ENCODE measurements at regions not wholly inside any gene's neighbourhood (a gene's known extent, or its start where the extent isn't known, plus 50 kb on each side); places are given as distances from the start of the nearest gene placed in this dataset.

- TF ChIP-seq CTCF (IDR thresholded peaks at IDR 0.05; ENCODE audit: poor library complexity, severe bottlenecking), result no peak
- no peak for TF ChIP-seq SMC3 (conservative IDR thresholded peaks at IDR 0.05; ENCODE audit: poor library complexity)
- TF ChIP-seq MXI1 (conservative IDR thresholded peaks at IDR 0.05; ENCODE audit: poor library complexity, severe bottlenecking), result no peak
- no peak for TF ChIP-seq EP300 (conservative IDR thresholded peaks at IDR 0.05; ENCODE audit: poor library complexity, severe bottlenecking)
- TF ChIP-seq EZH2 (IDR thresholded peaks at IDR 0.05; ENCODE audit: borderline replicate concordance, insufficient read depth, low read length, poor library complexity, severe bottlenecking), result no peak
- no peak for TF ChIP-seq RAD21 (conservative IDR thresholded peaks at IDR 0.05)
- no peak for TF ChIP-seq POLR2AphosphoS5 (IDR thresholded peaks at IDR 0.05)
- TF ChIP-seq, protein P1, sequence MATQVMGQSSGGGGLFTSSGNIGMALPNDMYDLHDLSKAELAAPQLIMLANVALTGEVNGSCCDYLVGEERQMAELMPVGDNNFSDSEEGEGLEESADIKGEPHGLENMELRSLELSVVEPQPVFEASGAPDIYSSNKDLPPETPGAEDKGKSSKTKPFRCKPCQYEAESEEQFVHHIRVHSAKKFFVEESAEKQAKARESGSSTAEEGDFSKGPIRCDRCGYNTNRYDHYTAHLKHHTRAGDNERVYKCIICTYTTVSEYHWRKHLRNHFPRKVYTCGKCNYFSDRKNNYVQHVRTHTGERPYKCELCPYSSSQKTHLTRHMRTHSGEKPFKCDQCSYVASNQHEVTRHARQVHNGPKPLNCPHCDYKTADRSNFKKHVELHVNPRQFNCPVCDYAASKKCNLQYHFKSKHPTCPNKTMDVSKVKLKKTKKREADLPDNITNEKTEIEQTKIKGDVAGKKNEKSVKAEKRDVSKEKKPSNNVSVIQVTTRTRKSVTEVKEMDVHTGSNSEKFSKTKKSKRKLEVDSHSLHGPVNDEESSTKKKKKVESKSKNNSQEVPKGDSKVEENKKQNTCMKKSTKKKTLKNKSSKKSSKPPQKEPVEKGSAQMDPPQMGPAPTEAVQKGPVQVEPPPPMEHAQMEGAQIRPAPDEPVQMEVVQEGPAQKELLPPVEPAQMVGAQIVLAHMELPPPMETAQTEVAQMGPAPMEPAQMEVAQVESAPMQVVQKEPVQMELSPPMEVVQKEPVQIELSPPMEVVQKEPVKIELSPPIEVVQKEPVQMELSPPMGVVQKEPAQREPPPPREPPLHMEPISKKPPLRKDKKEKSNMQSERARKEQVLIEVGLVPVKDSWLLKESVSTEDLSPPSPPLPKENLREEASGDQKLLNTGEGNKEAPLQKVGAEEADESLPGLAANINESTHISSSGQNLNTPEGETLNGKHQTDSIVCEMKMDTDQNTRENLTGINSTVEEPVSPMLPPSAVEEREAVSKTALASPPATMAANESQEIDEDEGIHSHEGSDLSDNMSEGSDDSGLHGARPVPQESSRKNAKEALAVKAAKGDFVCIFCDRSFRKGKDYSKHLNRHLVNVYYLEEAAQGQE (IDR thresholded peaks at IDR 0.05; ENCODE audit: borderline replicate concordance), result no peak
Observed at GRCh38 chr20:11646359-11646758, 271.3 kb upstream of the BTBD3 start.

Measured in neural cell (in vitro differentiated cells).